HL-60 (cell line): ENCODE measurements at regions not wholly inside any gene's neighbourhood (a gene's known extent, or its start where the extent isn't known, plus 50 kb on each side); places are given as distances from the start of the nearest gene placed in this dataset.

Experiments used
- DNase-seq, 2 experiments: peaks; one replicate each; pipeline ENCODE4 v3.0.0-alpha.2; 2010 to 2020; ENCODE audit warnings: low read depth in 1 of 2, low spot score in 1 of 2
- H3K27ac ChIP-seq: fragments of 250-450 bp; sonication (Bioruptor Pico); replicated peaks from 2 replicates; pipeline ENCODE4 v1.5.1; 2020; ENCODE audit warnings: mild to moderate bottlenecking, moderate library complexity
- H3K27me3 ChIP-seq: fragments of 250-450 bp; sonication (Bioruptor Pico); 2 replicates; pipeline ENCODE4 v1.5.1; 2021; ENCODE audit warnings: mild to moderate bottlenecking, moderate library complexity; ENCODE audit not compliant: insufficient read depth, poor library complexity, severe bottlenecking
- H3K4me3 ChIP-seq: replicated peaks from 2 replicates; pipeline ENCODE4 v1.5.1; 2011; ENCODE audit warnings: mild to moderate bottlenecking, control low read depth, low read length; ENCODE audit not compliant: insufficient read depth
- GABPA ChIP-seq: IDR thresholded peaks from 2 replicates; pipeline ENCODE4 v1.6.1; 2012; ENCODE audit warnings: low read depth
- POLR2AphosphoS5 ChIP-seq: IDR thresholded peaks from 2 replicates; pipeline ENCODE4 v1.6.1; 2012; ENCODE audit warnings: low read depth
- SPI1 ChIP-seq: IDR thresholded peaks from 2 replicates; pipeline ENCODE4 v1.6.1; 2012; ENCODE audit warnings: low read depth, mild to moderate bottlenecking, borderline replicate concordance
- TF ChIP-seq, protein P1 (sequence below): IDR thresholded peaks from one replicate; pipeline ENCODE4 v1.5.1; 2011; ENCODE audit warnings: low read length, control low read depth, inconsistent platforms; ENCODE audit not compliant: insufficient read depth
- TF ChIP-seq, protein P2 (sequence below): IDR thresholded peaks from 2 replicates; pipeline ENCODE4 v1.6.1; 2012; ENCODE audit warnings: low read depth; ENCODE audit not compliant: insufficient replicate concordance

DNA sequence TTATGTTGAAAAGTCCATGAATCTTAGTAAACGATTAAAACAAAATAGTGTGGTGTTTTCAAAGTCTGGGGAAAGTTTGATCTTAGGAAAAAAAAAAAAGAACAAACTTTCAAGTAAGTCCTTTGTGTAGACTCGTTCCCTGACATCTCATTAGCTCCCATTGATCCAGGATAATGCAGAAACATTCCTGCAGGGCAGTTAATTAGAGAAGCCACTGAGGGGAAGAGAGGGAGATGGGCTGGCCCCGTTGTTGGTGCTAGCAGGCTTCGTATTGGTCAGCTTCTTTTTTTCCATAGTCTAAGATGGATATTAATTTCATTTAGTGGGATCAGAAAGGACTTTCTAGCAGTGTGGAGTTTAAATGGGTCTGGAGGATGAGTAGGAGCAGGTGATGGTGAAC lies 340.2 kb downstream of the DRD1 start:
- Histone ChIP-seq H3K27ac (no peak overlapping the region), H3K4me3 (no peak overlapping the region), H3K27me3 (no peaks in the 10 kb centered on the region)
- no peak for DNase-seq
- TF ChIP-seq SPI1 (no peak), GABPA (no peak), POLR2AphosphoS5 (no peak)
- TF ChIP-seq, protein P1, sequence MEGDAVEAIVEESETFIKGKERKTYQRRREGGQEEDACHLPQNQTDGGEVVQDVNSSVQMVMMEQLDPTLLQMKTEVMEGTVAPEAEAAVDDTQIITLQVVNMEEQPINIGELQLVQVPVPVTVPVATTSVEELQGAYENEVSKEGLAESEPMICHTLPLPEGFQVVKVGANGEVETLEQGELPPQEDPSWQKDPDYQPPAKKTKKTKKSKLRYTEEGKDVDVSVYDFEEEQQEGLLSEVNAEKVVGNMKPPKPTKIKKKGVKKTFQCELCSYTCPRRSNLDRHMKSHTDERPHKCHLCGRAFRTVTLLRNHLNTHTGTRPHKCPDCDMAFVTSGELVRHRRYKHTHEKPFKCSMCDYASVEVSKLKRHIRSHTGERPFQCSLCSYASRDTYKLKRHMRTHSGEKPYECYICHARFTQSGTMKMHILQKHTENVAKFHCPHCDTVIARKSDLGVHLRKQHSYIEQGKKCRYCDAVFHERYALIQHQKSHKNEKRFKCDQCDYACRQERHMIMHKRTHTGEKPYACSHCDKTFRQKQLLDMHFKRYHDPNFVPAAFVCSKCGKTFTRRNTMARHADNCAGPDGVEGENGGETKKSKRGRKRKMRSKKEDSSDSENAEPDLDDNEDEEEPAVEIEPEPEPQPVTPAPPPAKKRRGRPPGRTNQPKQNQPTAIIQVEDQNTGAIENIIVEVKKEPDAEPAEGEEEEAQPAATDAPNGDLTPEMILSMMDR, result no peak
- TF ChIP-seq, protein P2, sequence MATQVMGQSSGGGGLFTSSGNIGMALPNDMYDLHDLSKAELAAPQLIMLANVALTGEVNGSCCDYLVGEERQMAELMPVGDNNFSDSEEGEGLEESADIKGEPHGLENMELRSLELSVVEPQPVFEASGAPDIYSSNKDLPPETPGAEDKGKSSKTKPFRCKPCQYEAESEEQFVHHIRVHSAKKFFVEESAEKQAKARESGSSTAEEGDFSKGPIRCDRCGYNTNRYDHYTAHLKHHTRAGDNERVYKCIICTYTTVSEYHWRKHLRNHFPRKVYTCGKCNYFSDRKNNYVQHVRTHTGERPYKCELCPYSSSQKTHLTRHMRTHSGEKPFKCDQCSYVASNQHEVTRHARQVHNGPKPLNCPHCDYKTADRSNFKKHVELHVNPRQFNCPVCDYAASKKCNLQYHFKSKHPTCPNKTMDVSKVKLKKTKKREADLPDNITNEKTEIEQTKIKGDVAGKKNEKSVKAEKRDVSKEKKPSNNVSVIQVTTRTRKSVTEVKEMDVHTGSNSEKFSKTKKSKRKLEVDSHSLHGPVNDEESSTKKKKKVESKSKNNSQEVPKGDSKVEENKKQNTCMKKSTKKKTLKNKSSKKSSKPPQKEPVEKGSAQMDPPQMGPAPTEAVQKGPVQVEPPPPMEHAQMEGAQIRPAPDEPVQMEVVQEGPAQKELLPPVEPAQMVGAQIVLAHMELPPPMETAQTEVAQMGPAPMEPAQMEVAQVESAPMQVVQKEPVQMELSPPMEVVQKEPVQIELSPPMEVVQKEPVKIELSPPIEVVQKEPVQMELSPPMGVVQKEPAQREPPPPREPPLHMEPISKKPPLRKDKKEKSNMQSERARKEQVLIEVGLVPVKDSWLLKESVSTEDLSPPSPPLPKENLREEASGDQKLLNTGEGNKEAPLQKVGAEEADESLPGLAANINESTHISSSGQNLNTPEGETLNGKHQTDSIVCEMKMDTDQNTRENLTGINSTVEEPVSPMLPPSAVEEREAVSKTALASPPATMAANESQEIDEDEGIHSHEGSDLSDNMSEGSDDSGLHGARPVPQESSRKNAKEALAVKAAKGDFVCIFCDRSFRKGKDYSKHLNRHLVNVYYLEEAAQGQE, result no peak

DNA sequence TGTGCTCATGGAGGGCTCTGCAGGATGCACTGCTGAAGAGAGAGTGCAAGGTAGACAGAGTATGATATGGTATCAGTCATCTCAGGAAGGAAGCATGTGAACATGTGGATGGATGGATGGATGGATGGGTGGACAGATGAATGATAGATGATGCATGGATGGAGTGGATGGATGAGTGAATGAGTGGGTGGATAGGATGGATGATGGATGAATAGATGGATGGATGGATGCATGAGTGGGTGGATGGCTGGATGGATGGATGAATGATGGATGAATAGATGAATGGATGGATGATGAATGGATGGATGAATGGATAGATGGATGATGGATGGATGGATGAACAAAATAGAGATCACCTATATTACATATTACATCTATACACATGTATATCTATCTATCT lies 341.3 kb downstream of the DRD1 start:
- Histone ChIP-seq H3K27me3 (no peaks in the 10 kb centered on the region), H3K4me3 (no peak overlapping the region), H3K27ac (no peak overlapping the region)
- no peak for DNase-seq
- no peak for TF ChIP-seq POLR2AphosphoS5
- no peak for TF ChIP-seq GABPA
- TF ChIP-seq, protein P1, result no peak
- no peak for TF ChIP-seq SPI1
- TF ChIP-seq, protein P2, result no peak

DNA sequence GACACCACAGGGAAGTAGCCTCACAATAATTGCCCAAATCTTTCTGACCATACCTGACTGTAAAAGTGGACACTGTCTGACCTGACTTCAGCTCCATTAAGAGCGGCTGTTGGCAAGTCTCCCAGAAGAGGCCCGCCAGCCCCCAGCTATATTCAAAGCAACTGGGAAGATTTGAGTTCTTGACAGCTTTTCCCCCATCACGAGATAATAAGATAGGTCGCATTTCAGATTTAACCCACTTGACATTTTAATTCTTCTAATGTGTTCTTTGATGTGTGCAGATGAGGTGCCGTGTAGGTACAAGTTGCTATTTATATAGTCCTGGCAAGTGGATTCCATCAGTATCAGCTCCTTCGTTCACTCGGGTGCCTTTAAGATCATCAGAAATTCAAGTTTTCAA lies 345.7 kb downstream of the DRD1 start:
- H3K27me3 ChIP-seq, result no peaks in the 10 kb centered on the region
- H3K4me3 ChIP-seq, result no peak overlapping the region
- DNase-seq, result no peak
- H3K27ac ChIP-seq, result no peak overlapping the region
- no peak for TF ChIP-seq GABPA
- TF ChIP-seq, protein P1, result no peak
- TF ChIP-seq, protein P2, result no peak
- no peak for TF ChIP-seq POLR2AphosphoS5
- no peak for TF ChIP-seq SPI1
